Hepatocyte (in vitro differentiated cells): ENCODE measurements at regions not wholly inside any gene's neighbourhood (a gene's known extent, or its start where the extent isn't known, plus 50 kb on each side); places are given as distances from the start of the nearest gene placed in this dataset.

Experiments used
- CTCF ChIP-seq: fragments of 200-600 bp; sonication (generic); IDR thresholded peaks from 2 replicates; pipeline ENCODE4 v1.5.1; 2016; ENCODE audit warnings: antibody characterized with exemption, mild to moderate bottlenecking; ENCODE audit not compliant: poor library complexity
- EZH2 ChIP-seq: fragments of 200-600 bp; sonication (generic); IDR thresholded peaks from 2 replicates; pipeline ENCODE4 v1.6.1; 2016; ENCODE audit warnings: antibody characterized with exemption, mild to moderate bottlenecking, borderline replicate concordance

GRCh38 chr5:103404483-103404882 lies 145.9 kb downstream of the MACIR start:
- TF ChIP-seq CTCF = no peak
- TF ChIP-seq EZH2 = no peak
